NOMO-1 treated with dmso at 0.1 percent for 144 hours (cell line): ENCODE measurements at regions not wholly inside any gene's neighbourhood (a gene's known extent, or its start where the extent isn't known, plus 50 kb on each side); places are given as distances from the start of the nearest gene placed in this dataset.
"Not testable (repeated sequence)": the region's sequence is repeated elsewhere in the genome, so short reads cannot be mapped to it uniquely, and the experiment has no call there.

Experiments
- DNase-seq: peaks from one replicate; lab custom pipeline; 2025; ENCODE audit not compliant: unreplicated experiment; lab: John Stamatoyannopoulos, UW

DNA sequence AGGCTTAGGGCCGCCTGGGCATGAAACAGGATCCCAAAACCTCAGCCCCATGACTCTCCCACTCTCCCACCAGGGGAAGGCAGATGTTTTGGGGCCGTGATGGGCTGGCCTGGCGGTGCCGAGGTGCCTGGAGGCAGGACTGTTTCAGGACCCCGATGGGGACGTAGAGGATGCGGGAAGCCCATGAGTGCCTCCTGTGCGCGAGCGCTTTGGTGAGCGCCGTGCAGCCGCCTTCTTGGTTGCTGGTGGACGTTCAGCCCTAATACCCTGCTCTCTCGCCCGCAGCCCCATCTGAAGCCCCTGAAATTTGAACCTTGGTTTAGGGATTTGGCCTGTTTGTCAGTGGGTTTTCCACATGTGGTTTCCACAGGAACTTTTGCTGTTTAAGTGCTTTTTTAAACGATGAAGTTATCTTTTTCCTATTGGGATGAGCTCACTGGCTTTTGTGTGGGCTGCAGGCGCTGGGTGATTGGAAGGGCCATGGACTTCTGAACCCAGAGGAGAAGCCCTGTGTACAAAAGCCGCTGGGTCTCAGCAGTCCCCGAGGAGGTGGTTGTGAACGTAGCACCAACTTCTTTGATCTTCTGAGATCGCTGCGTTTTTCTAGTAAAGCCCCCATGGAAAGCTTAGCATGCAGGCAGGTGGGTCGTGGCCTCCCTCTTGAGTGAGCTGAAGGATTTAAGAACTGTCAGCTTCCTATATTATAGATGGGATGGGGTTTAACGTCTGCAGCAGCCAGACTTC, 145.7 kb downstream of the NPIPB11 start:
- not testable (repeated sequence) for DNase-seq

DNA sequence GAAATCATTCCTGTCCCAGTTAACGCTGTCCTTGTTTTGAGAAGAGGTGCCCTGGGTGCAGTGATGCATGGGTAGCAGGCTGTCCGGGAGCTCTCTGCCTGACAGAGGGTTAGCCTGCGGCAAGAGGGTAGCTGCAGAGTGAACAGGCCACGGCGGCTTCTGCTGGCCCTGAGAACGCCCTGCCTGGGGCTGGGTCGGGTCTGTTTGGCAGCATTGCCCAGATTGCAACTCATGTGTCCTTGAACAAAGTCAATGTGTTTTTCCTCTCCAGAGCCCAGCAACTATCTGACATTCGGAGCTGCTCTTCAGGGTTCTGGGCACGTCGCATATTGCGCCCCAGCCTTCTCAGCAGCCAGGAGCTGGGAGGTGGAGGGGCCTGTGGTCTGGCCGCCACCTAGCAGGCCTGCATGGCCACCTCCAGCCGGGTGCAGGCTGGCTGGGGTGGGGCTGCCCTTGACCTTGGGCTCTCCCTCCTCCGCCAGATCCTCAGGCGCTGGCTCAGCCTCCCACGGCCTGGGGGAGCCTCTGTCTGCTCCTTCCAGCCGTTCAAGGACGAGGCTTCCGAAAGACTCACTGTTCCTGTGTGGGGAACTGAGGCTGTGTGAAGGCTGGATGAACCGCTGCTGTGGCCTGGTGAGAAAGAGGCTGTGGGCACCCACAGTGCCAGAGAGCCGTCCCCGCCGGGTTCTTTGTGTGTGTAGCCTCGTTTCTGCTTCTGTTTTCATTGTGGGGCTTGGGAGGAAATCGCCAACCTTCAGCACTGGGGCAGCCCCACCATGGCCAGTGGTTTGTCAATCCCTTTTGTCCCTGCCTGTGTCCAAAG, 146.7 kb downstream of the NPIPB11 start:
- DNase-seq: not testable (repeated sequence)

DNA sequence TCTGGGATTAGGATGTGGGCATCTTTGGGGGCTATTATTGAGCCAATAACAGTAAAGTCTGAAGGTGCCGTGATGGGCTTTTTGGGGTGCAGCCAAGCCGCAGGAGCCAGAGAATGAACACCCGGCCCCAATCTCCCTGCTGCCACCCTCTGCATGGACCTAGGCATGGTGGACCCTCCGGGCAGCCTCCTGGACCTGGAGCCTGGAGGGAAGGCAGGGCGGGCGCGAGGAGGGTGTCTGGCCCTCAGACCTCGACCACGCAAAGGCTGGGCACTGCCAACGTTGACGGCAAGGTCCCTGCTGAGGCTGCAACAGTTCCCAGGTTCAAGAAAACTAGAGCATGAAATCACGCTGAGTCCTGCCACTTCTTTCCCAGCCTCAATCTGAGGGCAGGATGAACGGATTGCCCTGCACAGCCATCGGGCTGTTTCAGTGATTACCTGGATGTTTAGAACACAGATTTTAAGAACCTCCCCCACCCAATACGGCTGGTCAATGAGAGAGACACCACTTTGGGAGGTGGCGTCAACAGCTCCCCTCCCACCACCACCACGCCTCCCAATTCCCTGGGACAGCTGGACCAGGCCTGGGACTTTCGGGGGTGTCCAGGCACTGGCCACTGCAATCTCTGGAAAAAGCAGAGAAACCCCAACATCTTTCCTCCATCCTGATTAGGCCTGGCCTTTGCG, 147.4 kb downstream of the NPIPB11 start:
- DNase-seq: not testable (repeated sequence)

DNA sequence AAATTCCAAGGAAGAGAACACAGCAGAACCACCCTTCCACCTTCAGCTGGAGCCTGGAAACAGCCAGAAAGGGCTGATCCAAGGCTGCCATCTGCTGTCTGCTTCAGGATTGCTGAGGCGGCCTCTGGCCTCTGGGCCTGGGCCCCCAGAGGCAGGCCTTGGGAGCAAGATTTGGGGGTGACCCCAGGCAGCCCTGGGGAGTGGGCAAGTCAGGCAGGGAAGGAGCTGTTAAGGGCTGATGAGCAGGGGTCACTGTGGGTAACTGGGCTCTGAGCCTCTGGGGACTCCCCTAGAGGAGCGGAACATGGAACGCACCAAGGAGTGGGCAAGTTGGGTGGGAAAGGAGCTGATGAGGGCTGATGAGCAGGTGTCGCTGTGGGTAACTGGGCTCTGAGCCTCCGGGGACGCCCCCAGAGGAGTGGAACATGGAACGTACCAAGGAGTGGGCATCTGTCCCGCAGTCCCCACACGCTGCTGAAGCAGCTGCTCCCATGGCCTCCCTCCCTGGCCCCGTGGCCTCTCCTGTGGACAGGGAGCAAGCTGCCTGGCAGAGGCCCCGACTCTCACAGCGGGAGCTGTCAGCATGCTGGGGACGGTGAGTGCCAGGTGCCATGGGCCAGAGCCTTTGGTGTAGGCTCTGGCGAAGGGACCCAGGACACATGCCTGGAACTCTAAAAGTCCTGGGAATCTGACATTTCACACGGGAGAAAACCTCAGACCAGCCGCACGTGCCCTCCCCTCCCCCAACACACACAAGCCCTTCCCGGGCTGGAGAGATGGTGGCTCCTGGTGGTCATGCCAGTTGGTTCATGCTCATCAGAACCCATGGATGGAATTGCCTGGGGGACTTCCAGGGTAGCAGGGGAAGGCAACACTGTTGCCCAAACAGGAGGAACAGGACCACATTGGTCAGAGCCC, 148.8 kb downstream of the NPIPB11 start:
- not testable (repeated sequence) for DNase-seq

DNA sequence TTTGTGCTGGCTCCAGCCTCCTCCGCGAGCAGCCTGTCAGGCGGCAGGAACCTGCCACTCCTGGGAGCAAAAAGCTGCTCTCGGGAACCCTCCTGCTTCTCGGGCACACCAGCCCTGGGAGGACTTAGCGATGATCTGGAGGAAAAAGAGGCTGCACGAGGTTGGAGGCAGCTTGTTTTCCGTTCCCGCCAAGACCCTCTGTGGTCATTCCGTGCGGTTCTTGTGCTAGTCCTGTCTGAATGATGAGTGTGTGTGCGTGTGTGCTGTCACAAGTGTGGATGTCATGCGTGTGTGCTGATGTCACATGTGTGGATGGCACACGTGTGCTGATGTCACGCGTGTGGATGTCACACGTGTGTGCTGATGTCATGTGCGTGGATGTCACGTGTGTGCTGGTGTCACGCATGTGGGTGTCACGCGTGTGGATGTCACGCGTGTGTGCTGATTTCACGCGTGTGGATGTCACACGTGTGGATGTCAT, 150.0 kb downstream of the NPIPB11 start:
- no peak for DNase-seq

DNA sequence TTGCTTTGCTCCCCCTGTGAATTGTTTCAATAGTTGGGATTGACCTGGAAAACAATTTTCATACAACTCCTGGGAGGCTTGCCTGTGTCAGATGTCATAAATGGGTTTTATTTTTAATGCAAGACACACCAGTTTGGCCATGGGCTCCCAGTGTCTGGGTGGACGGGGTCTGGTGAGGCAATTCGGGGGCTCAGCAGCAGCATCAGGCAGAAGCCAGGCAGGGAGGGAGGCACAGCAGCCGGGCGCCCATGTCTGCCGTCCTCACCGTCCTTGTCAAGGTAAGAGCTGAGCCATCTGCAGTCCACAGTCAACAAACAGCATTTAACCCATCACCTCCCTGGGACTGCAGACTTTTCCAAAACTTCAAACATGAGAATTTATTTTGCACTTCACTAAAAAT, 150.6 kb downstream of the NPIPB11 start:
- DNase-seq: not testable (repeated sequence)

DNA sequence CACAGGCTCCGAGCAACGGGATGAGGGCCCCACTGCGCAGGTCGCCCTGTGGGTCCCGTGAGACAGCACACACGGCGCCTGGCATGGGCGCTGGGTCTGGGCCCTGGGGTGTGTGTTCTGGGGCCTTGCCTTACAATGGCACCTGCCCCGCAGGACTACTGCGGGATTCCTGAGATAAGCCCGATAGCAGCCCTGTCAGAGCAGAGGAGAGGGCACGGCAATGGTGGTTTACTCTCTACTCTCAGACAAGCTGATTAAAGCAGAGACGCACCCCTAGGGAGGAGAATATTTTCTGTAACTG, 151.1 kb downstream of the NPIPB11 start:
- not testable (repeated sequence) for DNase-seq

DNA sequence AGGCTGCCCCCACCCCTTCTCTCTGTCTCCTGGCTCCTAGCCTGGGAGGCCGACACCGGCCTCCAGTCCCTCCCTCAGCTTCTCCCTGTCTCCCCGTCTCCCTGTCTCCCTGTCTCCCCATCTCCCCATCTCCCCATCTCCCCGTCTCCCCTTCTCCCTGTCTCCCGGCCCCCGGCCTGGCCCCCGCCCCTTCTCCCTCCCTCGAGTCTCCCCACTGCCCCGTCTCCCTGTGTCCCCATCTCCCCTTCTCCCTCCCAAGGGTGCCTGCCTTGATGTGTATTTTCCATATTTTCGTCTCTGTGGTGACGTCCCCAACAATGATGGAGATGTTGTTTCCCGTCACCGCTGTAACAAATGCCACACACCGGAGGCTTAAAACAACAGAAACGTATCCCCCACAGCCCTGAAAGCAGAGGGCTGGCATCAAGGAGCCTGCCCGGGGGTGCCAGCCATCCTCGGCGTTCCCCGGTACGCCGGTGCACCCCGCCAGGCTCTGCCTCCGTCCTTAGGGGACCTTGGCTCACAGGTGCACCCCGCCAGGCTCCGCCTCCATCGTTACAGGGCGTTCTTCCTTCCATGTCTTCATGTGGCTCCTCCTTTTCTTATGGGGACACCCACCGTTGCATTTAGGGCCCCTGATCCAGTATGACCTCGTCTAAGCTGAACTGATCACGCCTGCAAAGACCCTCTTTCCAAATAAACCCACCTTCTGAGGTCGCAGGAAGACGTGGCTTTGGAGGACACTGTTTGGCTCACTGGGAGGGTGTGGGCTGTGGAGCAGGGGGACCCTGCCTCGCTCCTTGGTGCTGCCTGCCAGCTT, 151.6 kb downstream of the NPIPB11 start:
- no peak for DNase-seq

DNA sequence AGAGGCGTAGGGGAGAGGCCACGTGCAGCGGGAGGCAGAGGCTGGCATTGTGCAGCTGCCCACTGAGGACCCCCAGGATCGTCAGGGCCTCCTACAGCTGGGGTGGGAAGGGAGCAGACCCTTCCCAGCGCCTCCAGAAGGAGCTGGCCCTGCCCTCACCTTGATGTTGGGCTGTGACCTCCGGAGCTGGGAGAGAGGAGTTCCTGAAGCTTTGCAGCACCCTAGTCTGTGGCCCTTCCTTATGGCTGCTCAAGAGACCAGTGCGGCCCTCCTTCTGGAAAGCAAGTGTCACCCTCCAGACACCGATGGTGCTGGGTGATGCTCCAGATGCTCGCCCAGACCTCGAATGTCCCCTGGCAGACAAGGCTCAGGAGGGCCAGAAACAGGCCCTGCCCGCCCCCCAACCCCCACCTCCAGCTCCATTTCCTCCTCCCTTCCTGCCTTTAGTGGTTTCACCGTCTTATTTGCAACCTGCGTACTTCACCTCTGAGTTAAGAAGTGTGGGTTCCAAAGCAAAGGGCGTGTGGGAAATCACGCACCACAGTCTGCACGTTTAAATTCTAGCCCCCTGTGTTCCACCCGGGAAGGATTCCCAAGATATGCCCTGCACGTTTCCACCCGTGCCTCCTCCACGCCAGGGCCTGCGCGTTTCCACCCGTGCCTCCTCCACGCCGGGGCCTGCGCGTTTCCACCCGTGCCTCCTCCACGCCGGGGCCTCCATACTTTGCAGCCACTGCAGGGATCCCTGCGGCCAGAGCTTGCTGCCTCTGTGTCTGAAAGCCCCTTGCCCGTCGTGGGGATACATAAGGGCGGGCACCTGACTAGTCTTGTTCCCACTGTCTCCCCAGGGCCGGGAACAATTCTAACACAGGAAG, 152.6 kb downstream of the NPIPB11 start:
- not testable (repeated sequence) for DNase-seq

DNA sequence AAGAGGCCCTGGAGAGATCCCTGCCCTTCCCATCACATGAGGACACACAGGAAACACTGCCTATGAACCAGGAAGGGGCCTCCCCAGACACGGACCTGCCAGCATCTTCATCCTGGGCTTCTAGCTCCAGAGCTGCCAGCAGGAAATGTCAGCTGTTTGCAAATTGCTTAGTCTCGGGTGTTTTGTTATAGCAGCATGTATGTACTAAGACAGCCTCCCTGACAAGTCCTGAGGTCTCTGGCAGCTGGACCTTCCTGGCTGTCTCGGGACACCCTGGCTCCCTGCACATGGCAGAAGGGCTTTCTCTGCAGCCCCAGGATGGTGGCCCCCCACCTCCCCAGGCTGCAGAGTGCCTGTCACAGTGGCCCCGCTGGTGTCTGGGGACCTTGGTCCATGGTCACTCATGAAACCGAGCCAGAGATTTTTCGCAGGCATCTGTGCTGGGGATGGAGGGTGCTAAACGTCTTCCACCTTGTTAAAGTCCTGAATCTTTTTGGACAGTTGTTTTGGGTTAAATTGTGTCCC, 153.4 kb downstream of the NPIPB11 start:
- DNase-seq: not testable (repeated sequence)

DNA sequence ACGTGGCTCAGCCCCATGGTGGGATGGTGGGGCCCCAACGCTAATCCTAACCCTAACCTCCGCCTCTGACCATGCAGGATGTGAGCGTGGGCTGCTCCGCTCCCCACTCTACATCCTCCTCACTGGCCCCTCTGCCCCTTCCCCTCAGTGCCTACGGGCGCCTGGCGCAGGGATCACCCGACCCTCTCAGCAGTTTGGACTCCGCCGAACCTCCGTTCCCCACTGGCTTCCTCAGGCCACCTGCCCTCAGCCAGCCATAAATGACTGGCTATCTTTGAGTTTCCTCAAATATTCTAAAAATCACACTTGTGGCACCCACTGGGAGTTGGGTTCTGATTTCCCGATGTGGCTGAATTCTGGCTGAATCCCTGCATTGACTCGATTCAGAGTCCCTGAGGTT, 154.2 kb downstream of the NPIPB11 start:
- DNase-seq: not testable (repeated sequence)

DNA sequence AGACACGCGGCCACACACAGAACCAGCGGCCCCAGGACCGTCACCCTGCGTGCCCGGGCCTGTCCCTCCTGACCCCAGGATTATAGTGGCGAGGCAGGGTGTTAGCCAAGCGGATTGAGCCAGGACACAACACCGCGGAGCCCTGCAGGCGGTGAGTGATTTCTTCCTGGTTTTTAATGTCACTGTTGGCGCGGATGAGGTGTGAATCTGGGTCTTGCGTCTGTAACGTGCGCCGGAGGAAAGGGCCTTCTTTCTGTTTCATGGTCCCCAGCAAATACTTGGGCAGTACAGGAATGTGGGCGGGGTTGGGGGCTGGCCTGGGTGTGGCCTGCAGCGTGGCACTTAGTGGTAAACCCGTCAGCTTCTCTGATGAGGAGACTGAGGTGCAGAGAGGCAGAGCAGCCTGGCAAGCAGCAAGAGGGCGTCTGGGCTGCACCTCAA, 154.9 kb downstream of the NPIPB11 start:
- DNase-seq: not testable (repeated sequence)

DNA sequence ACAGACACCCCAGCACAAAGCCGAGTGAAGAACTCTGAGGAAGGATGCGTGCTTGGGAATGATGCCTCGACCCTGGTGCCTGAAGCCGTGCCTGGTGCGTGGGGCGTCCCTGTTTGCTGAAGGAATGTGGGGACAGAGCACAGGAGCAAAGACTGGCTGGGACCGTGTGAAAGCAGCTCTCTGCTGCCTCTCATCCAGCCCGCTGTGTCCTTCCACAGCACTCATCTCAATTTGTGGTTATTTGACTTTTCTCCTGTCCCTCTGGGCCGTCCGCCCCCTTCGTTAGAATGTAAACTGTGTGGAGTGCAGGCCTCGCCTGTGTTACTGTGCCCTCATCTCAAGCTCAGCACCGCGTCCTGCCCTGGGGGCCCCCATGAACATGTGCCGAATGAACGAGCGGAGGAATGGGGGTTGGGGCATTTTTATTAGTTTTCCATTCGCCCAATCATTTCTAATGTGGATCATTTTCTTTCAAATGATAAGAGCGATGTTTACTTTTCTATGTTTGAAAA, 155.5 kb downstream of the NPIPB11 start:
- DNase-seq: not testable (repeated sequence)

DNA sequence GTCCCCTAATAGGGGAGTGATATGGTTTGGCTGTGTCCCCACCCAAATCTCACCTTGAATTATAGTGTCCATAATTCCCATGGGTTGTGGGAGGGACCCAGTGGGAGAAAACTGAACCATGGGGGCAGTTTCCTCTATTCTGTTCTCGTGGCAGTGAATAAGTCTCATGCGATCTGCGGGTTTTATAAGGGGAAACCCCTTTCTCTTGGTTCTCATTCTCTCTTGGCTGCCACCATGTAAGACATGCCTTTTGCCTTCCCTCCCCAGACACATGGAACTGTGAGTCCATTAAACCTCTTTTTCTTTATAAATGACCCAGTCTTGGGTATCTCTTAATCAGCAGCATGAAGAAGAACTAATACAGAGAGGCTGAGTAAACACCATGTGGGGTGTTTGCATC, 156.0 kb downstream of the NPIPB11 start:
- not testable (repeated sequence) for DNase-seq

DNA sequence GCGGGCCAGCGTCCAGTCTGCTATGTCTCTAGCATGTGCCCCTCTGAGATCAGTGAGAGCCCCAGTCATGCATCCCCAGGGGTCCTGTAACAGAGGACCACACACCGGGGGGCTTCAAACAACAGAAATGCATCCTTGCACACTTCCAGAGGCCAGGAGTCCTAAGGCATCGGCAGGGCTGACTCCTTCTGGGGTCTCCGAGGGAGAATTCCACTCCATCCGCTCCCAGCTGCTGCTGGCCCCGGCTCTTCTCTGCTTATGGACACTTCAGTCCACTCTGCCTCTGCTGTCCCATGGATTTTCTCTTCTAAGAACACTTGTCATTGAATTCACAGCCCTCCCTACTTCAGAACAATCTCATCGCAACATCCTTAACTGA, 157.6 kb downstream of the NPIPB11 start:
- DNase-seq: not testable (repeated sequence)

DNA sequence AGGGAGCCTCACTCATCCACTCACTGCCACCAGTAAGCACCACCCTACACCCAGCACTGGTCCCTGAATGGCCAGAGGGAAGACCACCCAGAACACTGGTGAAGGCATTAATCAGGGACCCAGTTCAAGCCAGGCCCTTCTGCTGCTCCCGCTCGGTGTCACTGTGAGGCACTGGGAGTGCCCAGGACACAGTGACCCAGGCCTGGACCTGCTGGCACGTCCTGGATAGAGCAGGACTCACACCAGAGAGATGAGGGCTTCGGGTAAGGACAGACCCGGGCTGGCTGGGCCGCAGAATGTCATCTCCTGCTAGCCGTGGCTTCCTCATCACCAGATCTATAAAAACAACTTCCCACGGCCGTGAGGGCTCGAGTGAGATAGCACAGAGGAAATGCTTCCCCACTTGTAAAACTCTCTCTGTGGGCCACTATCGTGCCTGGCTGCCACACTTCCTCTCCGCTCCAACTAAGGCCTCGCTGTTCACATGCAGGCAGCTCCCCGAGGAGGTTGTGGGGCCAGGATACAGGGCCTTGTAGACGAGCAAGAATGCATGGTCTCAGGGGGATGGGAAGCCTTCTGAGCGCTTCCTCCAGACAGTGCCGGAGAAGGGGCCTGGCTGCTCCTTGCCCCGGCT, 158.1 kb downstream of the NPIPB11 start:
- DNase-seq: not testable (repeated sequence)

DNA sequence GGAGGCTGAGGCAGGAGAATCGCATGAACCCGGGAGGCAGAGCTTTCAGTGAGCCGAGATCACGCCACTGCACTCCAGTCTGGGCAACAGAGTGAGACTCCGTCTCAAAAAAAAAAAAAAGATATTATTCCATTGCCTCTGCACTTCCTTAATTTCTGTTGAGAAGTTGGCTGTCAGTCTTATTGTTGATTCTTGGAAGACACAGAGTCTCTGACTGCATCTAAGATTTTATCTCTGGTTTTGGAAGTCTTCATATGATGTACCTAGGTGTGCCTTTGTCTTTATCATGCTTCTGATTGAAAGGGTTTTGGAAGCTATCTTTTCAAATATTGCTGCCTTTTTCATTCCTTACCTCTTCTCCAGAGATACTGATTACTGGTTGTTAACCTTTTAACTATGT, 160.4 kb downstream of the NPIPB11 start:
- not testable (repeated sequence) for DNase-seq

DNA sequence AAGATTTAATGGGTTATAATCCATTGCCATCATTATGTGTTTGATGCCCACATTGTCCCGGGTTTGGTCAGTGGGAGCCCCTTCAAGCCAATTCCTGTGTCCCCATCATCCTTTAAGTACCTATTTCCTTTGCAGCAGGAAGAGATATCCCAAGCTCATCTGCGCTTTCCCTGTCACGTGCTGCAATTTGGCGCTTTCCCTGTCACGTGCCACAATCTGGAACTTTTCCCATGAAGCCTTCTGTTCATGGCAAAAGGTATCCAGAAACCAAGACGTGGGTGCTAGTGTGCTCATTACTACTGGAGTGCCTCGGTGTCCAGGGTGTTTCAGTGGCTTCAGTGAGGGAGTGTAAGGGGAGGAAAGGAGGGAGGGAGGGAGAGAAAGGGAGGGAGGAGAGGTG, 168.5 kb downstream of the NPIPB11 start:
- no peak for DNase-seq
